ENCODE measurements at regions not wholly inside any gene's neighbourhood (a gene's known extent, or its start where the extent isn't known, plus 50 kb on each side); places are given as distances from the start of the nearest gene placed in this dataset.

DNA sequence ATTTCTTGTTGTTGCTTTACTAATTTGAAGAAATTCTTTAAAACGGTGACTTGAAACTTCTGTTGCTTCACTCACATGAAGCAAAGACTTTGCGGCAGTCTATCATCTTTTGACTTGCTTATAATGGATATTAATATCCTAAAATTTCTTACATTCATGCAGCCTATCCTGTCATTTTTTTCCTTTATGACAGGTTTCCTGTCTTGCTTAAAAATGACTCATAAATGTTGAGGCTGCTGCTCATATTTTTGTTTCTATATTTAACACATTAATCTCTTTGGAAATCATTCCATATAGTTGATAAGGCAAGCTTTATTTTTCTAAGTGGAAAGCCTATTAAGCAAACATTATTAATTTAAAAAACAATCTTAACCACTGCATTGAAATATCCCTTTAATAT lies 176.6 kb upstream of the GALNTL6 start:
- no peak for DNase-seq (ENCODE audit: low spot score)

DNA sequence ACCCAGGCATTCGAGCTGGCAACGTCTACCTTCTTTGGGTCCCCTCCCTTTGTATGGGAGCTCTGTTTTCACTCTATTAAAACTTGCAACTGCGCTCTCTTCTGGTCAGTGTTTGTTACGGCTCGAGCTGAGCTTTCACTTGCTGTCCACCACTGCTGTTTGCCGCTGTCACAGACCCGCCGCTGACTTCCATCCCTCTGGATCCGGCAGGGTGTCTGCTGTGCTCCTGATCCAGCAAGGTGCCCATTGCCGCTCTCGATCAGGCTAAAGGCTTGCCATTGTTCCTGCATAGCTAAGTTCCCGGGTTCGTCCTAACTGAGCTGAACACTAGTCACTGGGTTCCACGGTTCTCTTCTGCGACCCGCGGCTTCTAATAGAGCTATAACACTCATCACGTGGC lies 183.5 kb upstream of the GALNTL6 start:
- no peak for DNase-seq (ENCODE audit: low spot score)

DNA sequence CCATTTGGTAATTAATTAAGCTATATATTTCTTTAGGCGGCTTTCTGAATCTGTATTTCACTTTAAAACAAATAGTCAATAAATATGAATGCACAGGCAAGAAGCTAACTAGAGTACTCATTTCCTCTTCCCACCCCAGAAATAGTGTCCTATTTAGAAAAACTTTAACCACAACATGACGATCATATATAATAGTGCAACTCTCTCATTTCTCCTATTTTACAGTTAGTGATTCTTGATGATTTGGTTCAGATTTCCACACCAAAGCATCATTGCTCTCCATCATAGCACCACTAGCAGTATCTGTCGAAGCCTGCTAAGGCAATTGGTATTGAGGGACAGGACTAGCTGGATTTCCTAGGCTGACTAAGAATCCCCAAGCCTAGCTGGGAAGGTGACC lies 184.0 kb upstream of the GALNTL6 start:
- DNase-seq (ENCODE audit: low spot score): peak; percentile 38

DNA sequence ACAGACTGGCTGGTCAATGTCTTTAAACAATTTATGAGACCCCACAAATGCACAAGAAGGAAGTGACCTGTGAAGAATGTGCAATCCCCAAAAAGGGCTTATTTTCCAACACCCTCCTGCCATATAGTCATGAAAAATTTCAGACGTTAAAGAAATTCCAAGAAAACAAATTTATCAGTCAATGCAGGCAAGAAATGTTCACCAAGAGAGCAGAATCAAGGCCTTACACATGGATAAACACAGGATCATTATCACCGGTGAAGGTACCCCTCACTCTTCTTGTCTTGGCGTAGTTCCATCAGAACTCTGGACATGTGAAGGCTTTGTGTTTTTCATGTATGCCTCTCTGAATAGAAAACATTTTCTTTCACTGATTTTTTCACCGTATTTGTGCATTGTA lies 186.7 kb upstream of the GALNTL6 start:
- no peak for DNase-seq (ENCODE audit: low spot score)

DNA sequence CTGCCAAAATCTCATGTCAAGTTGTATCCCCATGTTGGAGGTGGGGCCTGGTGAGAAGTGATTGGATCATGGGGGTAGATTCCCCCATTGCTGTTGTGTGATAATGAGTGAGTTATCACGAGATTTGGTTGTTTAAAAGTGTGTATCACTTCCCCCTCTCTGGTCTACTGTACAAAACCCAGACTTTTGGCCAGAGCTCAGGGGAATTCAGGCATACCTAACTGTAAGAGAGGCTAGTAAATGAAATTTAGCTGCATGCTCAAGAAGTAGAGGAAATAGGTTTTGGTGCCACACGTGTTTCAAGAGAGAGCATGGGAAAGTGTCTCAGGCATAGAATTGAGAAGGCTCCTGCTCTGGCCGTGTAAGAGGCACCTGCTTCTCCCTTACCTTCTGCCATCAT lies 190.5 kb upstream of the GALNTL6 start:
- DNase-seq (ENCODE audit: low spot score): no peak

DNA sequence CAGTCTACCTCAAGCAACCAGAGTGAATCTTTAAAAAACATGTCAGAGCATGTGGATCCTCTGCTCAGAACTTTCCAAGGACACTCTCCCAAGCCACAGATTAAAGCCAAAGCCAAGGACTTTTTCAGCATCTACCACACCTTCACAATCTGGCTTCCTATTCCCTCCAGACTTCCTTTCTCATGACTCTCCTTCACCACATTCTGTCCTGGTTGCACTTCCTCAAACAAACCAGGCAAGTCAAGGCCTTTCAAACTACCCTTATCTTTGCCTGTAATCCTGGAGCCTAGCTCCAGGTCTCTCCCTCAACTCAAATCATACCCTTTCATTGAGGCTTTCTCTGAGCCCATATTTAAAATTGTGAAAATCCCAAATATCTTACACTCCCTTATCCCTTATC lies 191.6 kb upstream of the GALNTL6 start:
- DNase-seq (ENCODE audit: low spot score): no peak

DNA sequence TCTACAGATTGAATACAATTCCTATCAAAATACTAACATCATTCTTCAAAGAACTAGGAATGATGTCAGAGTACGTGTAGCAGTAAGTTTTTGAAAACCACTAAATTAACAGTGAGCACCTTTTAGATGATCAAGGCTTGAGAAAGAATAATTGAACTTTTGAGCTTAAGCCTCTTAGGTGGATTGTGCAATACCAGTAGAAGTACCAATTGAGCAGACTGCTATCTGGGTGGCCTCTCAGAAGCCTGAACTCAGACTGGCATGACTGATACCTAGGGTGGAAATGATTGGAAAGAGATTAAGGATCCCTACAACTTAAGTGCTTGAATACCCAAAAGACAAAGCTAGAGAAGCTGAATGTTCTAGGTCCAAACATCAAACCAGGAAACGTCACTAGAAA lies 200.3 kb upstream of the GALNTL6 start:
- no peak for DNase-seq (ENCODE audit: low spot score)

DNA sequence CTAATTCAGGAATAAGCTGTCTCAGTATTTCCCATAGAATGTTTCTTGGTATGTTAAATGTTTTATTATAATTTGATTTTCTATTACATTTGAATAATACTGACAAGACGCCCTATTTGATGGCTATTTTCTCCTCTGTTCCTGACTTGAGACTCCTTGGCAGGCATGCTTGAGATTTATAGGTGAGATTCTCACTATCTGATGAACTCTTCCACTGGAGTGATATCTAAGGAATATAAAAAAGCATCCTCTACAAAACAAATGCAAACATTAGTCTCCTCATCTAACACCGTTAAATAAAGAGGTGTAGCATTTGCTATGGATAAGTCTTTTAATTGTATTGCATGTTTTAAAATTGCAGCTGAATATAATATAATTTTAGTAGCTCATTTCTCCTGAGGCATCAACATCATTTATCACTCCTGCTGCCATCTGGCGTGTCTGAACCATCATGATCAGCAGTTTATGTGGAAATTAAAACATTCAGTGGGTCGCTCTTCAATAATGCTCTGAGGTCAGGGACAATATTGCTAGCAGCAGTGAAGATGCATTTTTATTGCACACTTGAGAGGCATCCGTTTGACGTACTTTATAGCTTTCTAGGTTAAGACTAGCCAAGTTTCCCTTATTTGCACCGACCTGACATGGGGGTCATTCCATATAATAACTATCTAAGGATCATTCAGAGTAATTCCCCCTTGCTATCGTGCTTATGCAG lies 210.4 kb upstream of the GALNTL6 start:
- no peak for DNase-seq (ENCODE audit: low spot score)

DNA sequence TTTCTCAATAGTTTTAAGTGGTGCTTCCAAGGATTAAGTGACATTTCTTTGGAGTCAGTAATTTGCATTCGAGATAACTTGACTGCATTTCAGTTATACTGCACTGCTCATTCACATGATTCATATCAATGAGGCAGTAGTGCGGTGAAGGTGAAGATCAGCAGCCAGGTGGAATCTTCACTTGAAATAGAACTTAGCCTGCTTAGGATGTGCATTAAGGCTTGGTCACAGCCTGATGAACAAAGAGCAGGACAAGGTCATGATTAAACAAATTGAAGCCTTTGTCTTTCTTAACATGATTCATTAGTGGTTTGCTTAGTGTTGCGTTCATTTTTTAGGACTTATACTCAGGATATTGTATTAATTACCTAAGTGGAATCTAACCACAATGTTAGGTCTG lies 212.1 kb upstream of the GALNTL6 start:
- DNase-seq (ENCODE audit: low spot score): no peak

DNA sequence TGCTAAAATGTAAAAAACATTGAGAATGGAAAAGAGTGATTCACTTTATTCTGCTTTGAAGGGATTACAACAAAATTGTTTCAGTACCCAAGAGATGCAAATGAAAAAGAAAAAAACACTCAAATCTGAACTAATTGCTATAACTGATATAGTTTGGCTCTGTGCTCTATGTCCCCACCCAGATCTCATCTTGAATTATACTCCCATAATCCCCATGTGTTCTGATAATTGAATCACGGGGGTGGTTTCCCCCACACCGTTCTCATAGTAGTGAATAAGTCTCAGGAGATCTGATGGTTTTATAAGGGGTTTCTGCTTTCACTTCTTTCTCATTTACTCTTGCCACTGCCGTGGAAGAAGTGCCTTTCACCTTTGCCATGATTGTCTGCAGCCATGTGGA lies 213.6 kb upstream of the GALNTL6 start:
- DNase-seq (ENCODE audit: low spot score): no peak

DNA sequence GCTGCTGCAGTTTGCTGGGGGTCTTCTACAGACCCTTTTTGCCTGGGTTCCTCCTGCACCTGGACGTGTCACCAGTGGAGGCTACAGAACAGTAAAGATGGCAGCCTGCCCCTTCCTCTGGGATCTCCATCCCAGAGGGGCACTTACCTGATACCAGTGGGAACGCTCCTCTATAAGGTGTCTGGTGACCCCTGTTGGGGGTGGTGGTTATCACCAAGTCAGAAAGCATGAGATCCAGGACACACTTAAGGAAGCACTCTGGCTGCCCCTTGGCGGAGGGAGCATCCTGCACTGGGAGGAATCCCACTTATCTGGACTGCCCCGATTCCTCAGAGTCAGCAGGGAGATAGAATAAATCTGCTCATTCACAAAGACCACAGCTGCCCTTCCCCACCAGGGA lies 218.9 kb upstream of the GALNTL6 start:
- DNase-seq (ENCODE audit: low spot score): no peak

DNA sequence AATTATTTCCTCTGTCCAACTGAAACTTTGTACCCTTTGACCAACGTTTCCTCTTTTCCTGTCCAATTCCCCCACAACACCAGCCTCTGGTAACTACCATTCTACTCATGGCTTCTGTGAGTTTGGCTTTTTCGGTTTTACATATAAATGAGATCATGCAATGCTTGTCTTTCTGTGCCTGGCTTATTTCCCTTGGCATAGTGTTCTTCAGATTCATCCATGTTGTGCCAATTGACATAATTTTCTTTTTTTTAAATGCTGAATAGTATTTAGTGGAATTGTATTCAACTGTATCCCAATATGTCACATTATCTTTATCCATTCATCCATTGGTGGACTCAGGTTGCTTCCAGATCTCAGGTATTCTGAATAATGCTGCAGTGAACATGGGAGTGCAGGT lies 222.5 kb upstream of the GALNTL6 start:
- DNase-seq (ENCODE audit: low spot score): no peak

DNA sequence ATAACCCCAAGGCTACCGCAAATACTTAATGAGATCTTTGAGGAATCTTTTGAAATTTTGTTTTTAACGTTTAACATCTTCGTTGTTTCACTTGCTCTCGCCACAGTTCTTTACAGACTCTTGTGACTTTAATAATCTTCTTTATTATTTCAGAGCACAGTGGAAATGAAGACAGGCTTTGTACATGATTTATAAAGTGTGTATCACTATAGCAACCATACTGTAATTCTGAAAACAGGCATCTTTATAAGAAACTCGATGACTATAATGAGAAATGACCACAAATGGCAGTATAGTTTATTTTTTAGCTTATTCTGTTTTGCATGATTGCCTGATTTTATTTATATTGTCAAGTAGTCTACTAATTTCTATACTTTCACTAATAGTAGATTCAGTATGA lies 224.4 kb upstream of the GALNTL6 start:
- no peak for DNase-seq (ENCODE audit: low spot score)

DNA sequence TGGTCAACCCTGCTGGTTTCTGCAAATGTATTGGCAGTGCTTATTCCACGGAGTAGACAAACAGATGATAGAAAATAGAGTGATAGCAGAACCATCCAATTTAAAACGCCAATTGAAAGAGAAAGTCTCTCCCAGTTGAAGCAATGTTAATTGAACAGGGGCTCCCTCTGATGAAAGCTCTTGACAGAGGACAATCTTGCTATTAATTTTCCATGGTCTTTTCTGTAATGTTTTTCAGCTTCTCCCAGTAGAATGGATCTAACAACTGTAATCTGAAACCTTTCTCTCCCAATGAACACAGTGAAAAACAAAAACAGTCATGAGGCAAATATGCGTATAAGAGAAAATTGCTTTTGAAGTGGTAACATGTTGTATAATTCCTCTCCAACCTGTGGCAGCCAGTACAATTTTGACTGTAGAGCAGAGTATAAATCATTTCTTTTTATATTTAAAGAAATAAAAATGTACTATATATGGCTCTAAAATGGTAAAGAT lies 225.1 kb upstream of the GALNTL6 start:
- no peak for DNase-seq (ENCODE audit: low spot score)

DNA sequence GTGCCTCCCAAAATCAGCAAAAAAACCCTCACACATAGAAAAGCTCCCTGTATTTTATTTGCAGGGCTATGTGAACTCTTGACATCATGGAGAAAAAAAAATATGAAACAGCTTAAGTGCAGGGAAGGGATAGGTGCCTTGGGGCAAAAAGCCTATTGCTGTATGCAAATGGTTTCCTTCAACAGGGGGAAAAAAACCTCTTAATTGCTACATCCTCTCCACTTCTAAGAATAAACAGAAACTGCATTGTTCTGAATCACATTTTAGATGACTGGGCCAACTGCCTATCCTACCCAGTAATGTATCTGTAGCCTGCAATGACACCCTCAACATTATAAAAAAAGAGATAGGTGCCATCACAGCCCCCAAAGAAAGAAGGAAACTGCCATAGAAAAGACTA lies 229.4 kb upstream of the GALNTL6 start:
- no peak for DNase-seq (ENCODE audit: low spot score)

DNA sequence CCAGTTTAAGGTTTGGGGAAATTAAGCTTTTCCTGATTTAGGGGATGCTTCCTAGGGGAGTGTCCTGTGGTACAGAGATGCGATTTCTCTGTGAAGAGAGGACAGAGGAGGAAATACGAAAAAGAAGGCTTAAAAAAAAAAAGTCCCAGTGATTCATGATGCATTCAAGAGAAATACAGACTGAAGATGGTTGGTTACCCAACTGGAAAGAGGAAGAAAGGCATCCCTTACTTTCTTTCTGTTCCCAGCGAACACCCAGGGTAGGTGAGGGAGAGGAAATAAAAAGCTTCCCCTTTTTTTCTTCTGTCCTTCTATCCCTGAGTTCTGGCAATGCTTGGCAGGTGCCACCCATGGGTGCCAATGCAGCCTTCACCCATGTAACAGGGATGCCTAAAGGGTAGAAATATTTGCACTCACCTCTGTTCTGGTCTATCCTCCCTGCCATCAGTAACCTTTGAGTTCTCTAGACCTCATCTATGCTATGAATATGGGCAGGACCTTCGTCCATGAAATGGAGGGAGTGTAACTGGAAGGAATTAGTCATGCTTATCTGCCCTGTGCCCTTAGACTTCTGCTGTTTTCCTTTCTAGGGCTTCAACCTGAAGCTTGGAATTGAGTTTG lies 230.1 kb upstream of the GALNTL6 start:
- no peak for DNase-seq (ENCODE audit: low spot score)

DNA sequence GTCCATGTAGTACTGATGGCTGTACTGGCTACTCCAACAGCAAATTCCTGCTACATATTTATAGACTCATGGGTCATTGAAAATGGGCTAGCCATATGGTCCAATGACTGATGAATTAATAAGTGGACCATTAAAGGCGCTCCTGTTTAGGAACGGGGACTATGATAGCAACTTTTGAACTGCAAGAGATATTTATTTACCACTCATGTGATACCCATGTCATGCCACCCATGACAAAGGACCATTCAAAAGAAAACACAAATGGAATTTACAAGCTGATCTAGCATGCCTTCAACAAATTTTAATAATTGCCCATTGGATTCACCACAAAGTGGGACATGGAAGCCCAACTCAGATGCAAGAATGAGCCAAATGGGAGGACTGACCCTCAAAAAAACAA lies 240.0 kb upstream of the GALNTL6 start:
- DNase-seq (ENCODE audit: low spot score): no peak

DNA sequence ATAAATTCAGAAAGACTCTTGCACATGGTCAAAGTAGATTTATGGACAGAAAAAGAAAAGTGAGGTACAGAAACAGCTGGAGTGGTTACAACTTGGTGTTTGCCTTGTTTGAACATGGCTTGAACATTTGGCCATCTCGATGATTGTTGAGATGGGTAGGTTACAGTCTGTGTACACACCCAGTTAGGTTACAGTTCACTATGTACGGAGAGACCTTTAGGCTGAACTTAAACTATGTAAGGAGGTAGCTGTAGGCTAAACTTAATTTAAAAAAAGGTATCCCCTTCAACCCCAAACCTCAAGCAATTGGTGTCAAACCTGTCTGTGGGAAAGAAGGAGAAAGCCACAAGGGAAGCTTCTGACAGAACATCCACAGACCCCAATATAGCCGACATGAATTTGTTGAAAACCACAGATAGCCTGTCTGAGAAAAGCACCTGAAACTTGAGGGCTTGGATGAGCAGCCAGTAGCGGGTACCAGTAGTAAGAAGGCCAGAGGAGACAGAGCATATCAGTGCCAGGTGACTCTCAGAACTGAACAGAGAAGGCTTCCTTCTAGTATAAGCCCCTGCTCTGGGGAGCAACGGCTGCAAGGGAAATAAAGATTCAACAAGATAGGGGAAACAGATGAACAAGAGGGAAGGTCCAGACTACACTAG lies 247.9 kb upstream of the GALNTL6 start:
- DNase-seq (ENCODE audit: low spot score): no peak

DNA sequence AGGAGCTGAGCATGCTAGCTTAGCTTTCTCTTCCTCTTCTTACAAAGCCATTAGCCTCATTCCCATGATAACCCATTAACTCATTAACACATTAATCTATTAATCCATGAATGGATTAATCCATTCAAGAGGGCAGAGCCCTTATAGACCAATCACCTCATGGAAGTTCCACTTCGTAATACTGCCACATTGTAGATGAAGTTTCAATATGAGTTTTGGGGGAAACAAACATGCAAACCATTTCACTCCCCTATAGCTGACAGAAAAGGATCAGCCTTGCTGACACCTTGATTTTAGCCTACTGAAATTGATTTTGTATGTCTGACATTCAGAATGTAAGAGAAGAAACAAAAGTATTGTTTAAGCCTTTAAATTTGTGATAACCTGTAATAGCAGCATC lies 251.8 kb upstream of the GALNTL6 start:
- no peak for DNase-seq (ENCODE audit: low spot score)

DNA sequence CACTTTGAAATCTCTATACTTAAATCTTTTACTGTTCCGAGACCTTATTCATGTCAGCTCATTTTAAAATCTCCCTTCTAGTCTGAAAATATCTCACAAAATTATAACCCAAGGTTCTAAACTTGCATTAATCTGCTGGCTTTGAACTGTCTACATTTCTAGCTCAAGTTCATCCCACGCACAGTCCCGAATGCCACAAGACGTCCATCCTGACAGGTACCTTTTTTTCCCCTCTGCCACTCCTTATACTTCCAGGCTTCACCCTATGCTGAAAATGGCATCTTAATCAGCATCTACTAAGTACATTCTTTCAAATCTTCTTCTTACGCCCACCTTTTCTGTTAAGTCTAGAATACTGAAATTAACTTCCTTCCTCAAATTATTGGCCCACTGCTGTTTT lies 259.2 kb upstream of the GALNTL6 start:
- no peak for DNase-seq (ENCODE audit: low spot score)

DNA sequence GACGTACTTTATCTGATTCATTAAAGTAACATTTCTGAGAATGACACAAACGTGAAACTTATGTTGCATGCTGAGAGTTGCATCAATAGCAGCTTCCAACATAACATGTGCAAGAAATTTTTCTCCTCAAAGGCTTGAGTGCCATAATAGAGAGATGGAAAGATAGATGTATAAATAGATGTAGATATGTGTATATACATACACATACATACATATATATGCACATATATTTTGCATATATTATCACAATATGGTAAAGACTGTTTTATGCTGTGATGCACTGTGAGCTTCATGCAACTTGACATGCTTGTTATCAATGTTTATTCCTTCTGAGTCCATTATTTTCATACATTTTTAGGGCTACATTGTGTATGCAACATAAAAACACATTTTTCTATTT lies 270.6 kb upstream of the GALNTL6 start:
- no peak for DNase-seq (ENCODE audit: low spot score)

DNA sequence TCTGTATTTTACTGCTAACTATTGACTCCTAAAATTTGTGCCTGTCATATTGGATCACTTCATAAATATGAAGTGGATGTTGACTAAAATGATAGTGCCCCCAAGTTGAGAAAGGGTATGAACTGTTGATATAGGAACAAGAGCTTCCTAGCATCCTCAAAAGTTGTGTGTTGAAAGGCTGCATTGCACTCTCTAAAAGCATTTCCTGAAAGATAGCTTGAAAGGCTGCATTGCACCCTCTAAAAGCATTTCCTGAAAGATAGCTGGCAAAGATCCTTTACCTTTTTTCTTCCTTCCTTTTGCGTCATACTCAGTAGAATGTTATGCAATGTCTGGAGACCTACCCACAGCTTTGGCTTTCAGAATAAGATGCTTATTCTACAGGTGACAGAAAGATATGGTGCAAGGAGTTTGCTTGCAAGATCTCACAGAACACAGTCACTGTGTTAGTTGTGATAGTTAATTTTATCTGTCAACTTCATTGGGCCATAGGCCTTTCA lies 274.6 kb upstream of the GALNTL6 start:
- DNase-seq (ENCODE audit: low spot score): no peak

DNA sequence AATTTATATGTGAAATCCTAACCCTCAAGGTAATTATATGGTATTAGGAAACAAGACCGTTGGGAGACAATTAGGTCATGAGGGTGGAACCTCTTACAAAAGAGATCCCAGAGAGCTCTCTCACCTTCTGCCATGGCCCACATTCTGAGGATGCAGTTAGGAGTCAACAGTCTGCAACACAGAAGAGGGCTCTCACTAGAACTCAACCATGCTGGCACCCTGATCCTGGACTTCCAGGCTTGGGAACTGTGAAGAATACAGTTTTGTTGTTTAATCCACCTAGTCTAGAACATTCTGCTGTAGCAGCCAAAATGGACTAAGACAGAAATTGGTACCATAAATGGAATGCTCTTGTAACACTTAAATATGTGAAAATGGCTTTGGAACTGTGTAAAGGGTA lies 278.8 kb upstream of the GALNTL6 start:
- DNase-seq (ENCODE audit: low spot score): no peak
